HAP-1 (cell line): ENCODE measurements at regions not wholly inside any gene's neighbourhood (a gene's known extent, or its start where the extent isn't known, plus 50 kb on each side); places are given as distances from the start of the nearest gene placed in this dataset.
A peak's percentile ranks its signal among the peaks of the same experiment; 100 is the strongest.

Source experiments
- DNase-seq, 2 experiments: peaks; one replicate each; pipeline ENCODE4 v3.0.0-alpha.2; 2016 to 2020; ENCODE audit warnings: low spot score in 2 of 2
- H3K27me3 ChIP-seq: fragments of 250-450 bp; sonication (Bioruptor Pico); 2 replicates; pipeline ENCODE4 v1.5.1; 2020; ENCODE audit warnings: low read depth, mild to moderate bottlenecking, moderate library complexity
- H3K36me3 ChIP-seq: fragments of 250-450 bp; sonication (Bioruptor Pico); replicated peaks from 2 replicates; pipeline ENCODE4 v1.5.1; 2020; ENCODE audit warnings: mild to moderate bottlenecking
- H3K4me1 ChIP-seq: fragments of 250-450 bp; sonication (Bioruptor Pico); 2 replicates; pipeline ENCODE4 v1.5.1; 2020; ENCODE audit warnings: mild to moderate bottlenecking
- H3K4me3 ChIP-seq: fragments of 250-450 bp; sonication (Bioruptor Pico); 2 replicates; pipeline ENCODE4 v1.5.1; 2020; ENCODE audit warnings: mild to moderate bottlenecking, moderate library complexity
- H3K9me3 ChIP-seq: fragments of 250-450 bp; sonication (Bioruptor Pico); 2 replicates; pipeline ENCODE4 v1.5.1; 2020; ENCODE audit warnings: mild to moderate bottlenecking, moderate library complexity
- in situ Hi-C: fragments of 300-500 bp; cut with MboI; formaldehyde crosslinking; loops from 3 replicates; pipeline ENCODE4 v1.14.3; 2020; ENCODE audit warnings: low sequenced_read_pairs, inconsistent platforms, mixed read lengths

- H3K27me3 ChIP-seq: no peaks in the 10 kb centered on the region
- H3K4me3 ChIP-seq: no peak overlapping the region
- in situ Hi-C loops: no loop called here
- H3K4me1 ChIP-seq: no peaks in the 10 kb centered on the region
- no peak for DNase-seq
- H3K9me3 ChIP-seq: no peaks in the 10 kb centered on the region
- no peaks in the 10 kb centered on the region for H3K36me3 ChIP-seq
These were observed 377.1 kb upstream of the HS3ST1 start for GRCh38 chr4:11805842-11806241.

GRCh38 chr4:11801466-11802446, 373.1 kb upstream of the HS3ST1 start:
- Histone ChIP-seq H3K9me3 (no peaks in the 10 kb centered on the region), H3K36me3 (no peaks in the 10 kb centered on the region), H3K4me1 (no peaks in the 10 kb centered on the region), H3K27me3 (no peaks in the 10 kb centered on the region), H3K4me3 (no peak overlapping the region)
- in situ Hi-C loops: no loop called here
- no peak for DNase-seq

GRCh38 chr4:11799196-11799595, 370.5 kb upstream of the HS3ST1 start:
- Histone ChIP-seq H3K4me1 (no peaks in the 10 kb centered on the region), H3K27me3 (no peaks in the 10 kb centered on the region), H3K4me3 (no peak overlapping the region), H3K36me3 (no peaks in the 10 kb centered on the region), H3K9me3 (no peaks in the 10 kb centered on the region)
- DNase-seq: no peak
- in situ Hi-C loops: no loop called here

- H3K4me1 ChIP-seq: no peaks in the 10 kb centered on the region
- in situ Hi-C loops: no loop called here
- H3K36me3 ChIP-seq: no peaks in the 10 kb centered on the region
- no peaks in the 10 kb centered on the region for H3K27me3 ChIP-seq
- no peaks in the 10 kb centered on the region for H3K9me3 ChIP-seq
- DNase-seq: no peak
- H3K4me3 ChIP-seq: no peak overlapping the region
These were observed 363.1 kb upstream of the HS3ST1 start for GRCh38 chr4:11791797-11792196.

GRCh38 chr4:11790230-11790629, 361.5 kb upstream of the HS3ST1 start:
- in situ Hi-C loops: no loop called here
- Histone ChIP-seq H3K4me1 (no peaks in the 10 kb centered on the region), H3K27me3 (no peaks in the 10 kb centered on the region), H3K36me3 (no peaks in the 10 kb centered on the region), H3K9me3 (no peaks in the 10 kb centered on the region), H3K4me3 (no peak overlapping the region)
- DNase-seq: no peak

- DNase-seq: no peak
- H3K4me1 ChIP-seq: no peaks in the 10 kb centered on the region
- in situ Hi-C loops: no loop called here
These were observed 354.9 kb upstream of the HS3ST1 start for GRCh38 chr4:11783588-11783987.

GRCh38 chr4:11782859-11783258, 354.2 kb upstream of the HS3ST1 start:
- no peak overlapping the region for H3K4me3 ChIP-seq
- no peaks in the 10 kb centered on the region for H3K9me3 ChIP-seq
- H3K36me3 ChIP-seq: no peaks in the 10 kb centered on the region
- no peaks in the 10 kb centered on the region for H3K4me1 ChIP-seq
- in situ Hi-C loops: no loop called here
- DNase-seq: no peak
- H3K27me3 ChIP-seq: no peaks in the 10 kb centered on the region

More at GRCh38 chr4:11783588-11783987, 354.9 kb upstream of the HS3ST1 start:
- H3K36me3 ChIP-seq: no peaks in the 10 kb centered on the region
- no peaks in the 10 kb centered on the region for H3K9me3 ChIP-seq
- H3K4me3 ChIP-seq: no peak overlapping the region
- H3K27me3 ChIP-seq: no peaks in the 10 kb centered on the region

GRCh38 chr4:11777447-11777846, 348.8 kb upstream of the HS3ST1 start:
- Histone ChIP-seq H3K27me3 (no peaks in the 10 kb centered on the region), H3K4me3 (no peak overlapping the region), H3K9me3 (no peaks in the 10 kb centered on the region; the same call in 1 of the 2 replicates), H3K4me1 (no peaks in the 10 kb centered on the region), H3K36me3 (no peaks in the 10 kb centered on the region)
- in situ Hi-C loops: no loop called here
- no peak for DNase-seq

GRCh38 chr4:11774346-11774745, 345.7 kb upstream of the HS3ST1 start:
- in situ Hi-C loops: no loop called here
- no peak overlapping the region for H3K4me3 ChIP-seq
- no peaks in the 10 kb centered on the region for H3K36me3 ChIP-seq
- no peaks in the 10 kb centered on the region for H3K27me3 ChIP-seq
- H3K4me1 ChIP-seq: no peaks in the 10 kb centered on the region
- H3K9me3 ChIP-seq: no peaks in the 10 kb centered on the region; the same call in 1 of the 2 replicates
- no peak for DNase-seq

- DNase-seq: no peak
- Histone ChIP-seq H3K36me3 (no peaks in the 10 kb centered on the region), H3K9me3 (no peaks in the 10 kb centered on the region; the same call in 1 of the 2 replicates), H3K27me3 (no peaks in the 10 kb centered on the region), H3K4me3 (no peak overlapping the region), H3K4me1 (no peaks in the 10 kb centered on the region)
- in situ Hi-C loops: no loop called here
These were observed 345.1 kb upstream of the HS3ST1 start for GRCh38 chr4:11773798-11774197.

GRCh38 chr4:11769434-11769833, 340.7 kb upstream of the HS3ST1 start:
- H3K36me3 ChIP-seq: no peaks in the 10 kb centered on the region
- no peaks in the 10 kb centered on the region for H3K27me3 ChIP-seq
- no peaks in the 10 kb centered on the region for H3K4me1 ChIP-seq
- no peak overlapping the region for H3K4me3 ChIP-seq
- no peaks in the 10 kb centered on the region for H3K9me3 ChIP-seq
- DNase-seq: no peak
- in situ Hi-C loops: no loop called here

- no peaks in the 10 kb centered on the region for H3K9me3 ChIP-seq
- in situ Hi-C loops: no loop called here
- no peaks in the 10 kb centered on the region for H3K4me1 ChIP-seq
- H3K27me3 ChIP-seq: no peaks in the 10 kb centered on the region
- DNase-seq: no peak
- no peaks in the 10 kb centered on the region for H3K36me3 ChIP-seq
- no peak overlapping the region for H3K4me3 ChIP-seq
These were observed 339.7 kb upstream of the HS3ST1 start for GRCh38 chr4:11768251-11768972.

GRCh38 chr4:11765849-11766453, 337.3 kb upstream of the HS3ST1 start:
- H3K36me3 ChIP-seq: no peaks in the 10 kb centered on the region
- peak in 1 of 2 experiments; percentile 21 for DNase-seq
- H3K4me3 ChIP-seq: no peak overlapping the region
- H3K27me3 ChIP-seq: no peaks in the 10 kb centered on the region
- in situ Hi-C loops: no loop called here
- H3K4me1 ChIP-seq: no peaks in the 10 kb centered on the region
- no peaks in the 10 kb centered on the region for H3K9me3 ChIP-seq
